Body of pancreas (tissue), 4 donors: ENCODE measurements at regions not wholly inside any gene's neighbourhood (a gene's known extent, or its start where the extent isn't known, plus 50 kb on each side); places are given as distances from the start of the nearest gene placed in this dataset.
A peak's percentile ranks its signal among the peaks of the same experiment; 100 is the strongest.

ENCODE experiments used
- ATAC-seq: fragments of 150-250 bp; one replicate; pipeline ENCODE4 v1.9.1; 2016
- DNase-seq, 4 donors: peaks; one replicate each; pipeline ENCODE4 v3.0.0-alpha.2; 2019
- H3K27ac ChIP-seq, 4 donors: fragments of 200-600 bp; sonication (generic); 1 replicate in 3 of 4; 2 replicates in 1 of 4; pipeline versions ENCODE4 v1.5.1 to v1.6.1; 2016 to 2019; ENCODE audit warnings: mild to moderate bottlenecking in 1 of 4, mixed read lengths in 1 of 4, moderate library complexity in 1 of 4
- H3K27me3 ChIP-seq, 2 donors: fragments of 200-600 bp; sonication (generic); one replicate each; pipeline ENCODE4 v1.6.0; 2016; ENCODE audit warnings: mild to moderate bottlenecking in 1 of 2
- H3K36me3 ChIP-seq, 2 donors: fragments of 200-600 bp; sonication (generic); replicated peaks in 1 of 2; 2 replicates each; pipeline ENCODE4 v1.5.1; 2016; ENCODE audit warnings: low read depth in 2 of 2; ENCODE audit not compliant: insufficient read depth in 1 of 2
- H3K4me1 ChIP-seq: fragments of 200-600 bp; sonication (generic); one replicate; pipeline ENCODE4 v1.6.0; 2016
- H3K4me3 ChIP-seq, 2 donors: fragments of 200-600 bp; sonication (generic); 1 replicate in 1 of 2; 2 replicates in 1 of 2; pipeline ENCODE4 v1.5.1; 2016 to 2019
- H3K9me3 ChIP-seq, 3 donors: fragments of 200-600 bp; sonication (generic); 1 replicate in 2 of 3; 2 replicates in 1 of 3; pipeline ENCODE4 v1.5.1; 2016
- POLR2A ChIP-seq, 3 donors: fragments of 450-650 bp; IDR thresholded peaks; one replicate each; pipeline ENCODE4 v1.6.1; 2016; ENCODE audit warnings: antibody characterized with exemption in 3 of 3, mild to moderate bottlenecking in 2 of 3
- WGBS, 2 donors: methylation state at CpG; one replicate each; pipeline ENCODE4 v1.1.5; 2017; 5-methylcytosine and 5-hydroxymethylcytosine counted together
- intact Hi-C: fragments of 100-400 bp; cut with DNase I; formaldehyde crosslinking; loops from one replicate; pipeline ENCODE4 v1.15.1; 2023
- TF ChIP-seq, protein P1 (sequence below), 7 experiments: fragments of 450-650 bp in 4 of 7; fragments of 200-600 bp in 3 of 7; sonication (generic) in 3 of 7; IDR thresholded peaks; one replicate each; pipeline ENCODE4 v1.5.1; 2016 to 2019; ENCODE audit warnings: antibody characterized with exemption in 7 of 7

DNA sequence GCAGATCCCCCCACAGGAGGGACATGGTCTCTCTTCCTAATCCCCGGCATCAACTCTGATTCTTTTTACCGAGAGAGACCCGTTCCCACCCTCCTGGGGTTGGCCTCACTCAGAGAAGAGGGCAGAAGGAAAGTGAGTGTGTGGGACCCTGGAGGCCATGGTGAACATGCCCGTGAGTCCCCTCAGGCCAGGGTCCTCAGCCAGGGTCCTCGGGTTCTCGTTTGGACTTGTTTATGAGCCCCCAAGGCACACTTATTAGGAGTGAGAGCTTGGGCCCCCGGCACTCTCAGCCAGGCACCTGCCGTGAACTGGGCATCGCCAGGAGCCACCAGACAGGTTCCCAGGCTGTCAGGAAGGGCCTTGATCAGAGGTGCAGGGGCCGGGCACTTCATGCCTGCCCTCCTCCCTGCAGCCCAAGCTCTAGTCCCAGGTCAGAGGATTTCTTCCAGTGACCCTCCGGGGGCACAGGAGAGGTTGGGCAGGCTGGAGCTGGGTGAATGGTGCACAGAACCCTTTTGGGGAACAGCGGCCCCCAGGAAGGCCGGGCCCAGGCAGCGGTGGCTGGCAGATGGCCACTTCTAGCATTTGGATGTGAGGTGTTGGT, 122.6 kb downstream of the CRYAA start:
- H3K36me3 ChIP-seq: no peaks in the 10 kb centered on the region
- TF ChIP-seq, protein P1, sequence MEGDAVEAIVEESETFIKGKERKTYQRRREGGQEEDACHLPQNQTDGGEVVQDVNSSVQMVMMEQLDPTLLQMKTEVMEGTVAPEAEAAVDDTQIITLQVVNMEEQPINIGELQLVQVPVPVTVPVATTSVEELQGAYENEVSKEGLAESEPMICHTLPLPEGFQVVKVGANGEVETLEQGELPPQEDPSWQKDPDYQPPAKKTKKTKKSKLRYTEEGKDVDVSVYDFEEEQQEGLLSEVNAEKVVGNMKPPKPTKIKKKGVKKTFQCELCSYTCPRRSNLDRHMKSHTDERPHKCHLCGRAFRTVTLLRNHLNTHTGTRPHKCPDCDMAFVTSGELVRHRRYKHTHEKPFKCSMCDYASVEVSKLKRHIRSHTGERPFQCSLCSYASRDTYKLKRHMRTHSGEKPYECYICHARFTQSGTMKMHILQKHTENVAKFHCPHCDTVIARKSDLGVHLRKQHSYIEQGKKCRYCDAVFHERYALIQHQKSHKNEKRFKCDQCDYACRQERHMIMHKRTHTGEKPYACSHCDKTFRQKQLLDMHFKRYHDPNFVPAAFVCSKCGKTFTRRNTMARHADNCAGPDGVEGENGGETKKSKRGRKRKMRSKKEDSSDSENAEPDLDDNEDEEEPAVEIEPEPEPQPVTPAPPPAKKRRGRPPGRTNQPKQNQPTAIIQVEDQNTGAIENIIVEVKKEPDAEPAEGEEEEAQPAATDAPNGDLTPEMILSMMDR (IDR thresholded peaks at IDR 0.05): no peak
- TF ChIP-seq POLR2A (IDR thresholded peaks at IDR 0.05): no peak
- no peak overlapping the region for H3K27ac ChIP-seq
- no peaks in the 10 kb centered on the region for H3K27me3 ChIP-seq
- H3K9me3 ChIP-seq: peaks cover 0 to 7% (median 0%) of the 10 kb centered on the region in 3 donors
- DNase-seq (no peak), ATAC-seq (no peak)
- no peak overlapping the region for H3K4me3 ChIP-seq
- intact Hi-C loops: no loop called here
- 68 to 80% methylated on average over 13 of the region's 14 CpGs for WGBS, 2 donors
- H3K4me1 ChIP-seq: peaks cover 15% of the 10 kb centered on the region

DNA sequence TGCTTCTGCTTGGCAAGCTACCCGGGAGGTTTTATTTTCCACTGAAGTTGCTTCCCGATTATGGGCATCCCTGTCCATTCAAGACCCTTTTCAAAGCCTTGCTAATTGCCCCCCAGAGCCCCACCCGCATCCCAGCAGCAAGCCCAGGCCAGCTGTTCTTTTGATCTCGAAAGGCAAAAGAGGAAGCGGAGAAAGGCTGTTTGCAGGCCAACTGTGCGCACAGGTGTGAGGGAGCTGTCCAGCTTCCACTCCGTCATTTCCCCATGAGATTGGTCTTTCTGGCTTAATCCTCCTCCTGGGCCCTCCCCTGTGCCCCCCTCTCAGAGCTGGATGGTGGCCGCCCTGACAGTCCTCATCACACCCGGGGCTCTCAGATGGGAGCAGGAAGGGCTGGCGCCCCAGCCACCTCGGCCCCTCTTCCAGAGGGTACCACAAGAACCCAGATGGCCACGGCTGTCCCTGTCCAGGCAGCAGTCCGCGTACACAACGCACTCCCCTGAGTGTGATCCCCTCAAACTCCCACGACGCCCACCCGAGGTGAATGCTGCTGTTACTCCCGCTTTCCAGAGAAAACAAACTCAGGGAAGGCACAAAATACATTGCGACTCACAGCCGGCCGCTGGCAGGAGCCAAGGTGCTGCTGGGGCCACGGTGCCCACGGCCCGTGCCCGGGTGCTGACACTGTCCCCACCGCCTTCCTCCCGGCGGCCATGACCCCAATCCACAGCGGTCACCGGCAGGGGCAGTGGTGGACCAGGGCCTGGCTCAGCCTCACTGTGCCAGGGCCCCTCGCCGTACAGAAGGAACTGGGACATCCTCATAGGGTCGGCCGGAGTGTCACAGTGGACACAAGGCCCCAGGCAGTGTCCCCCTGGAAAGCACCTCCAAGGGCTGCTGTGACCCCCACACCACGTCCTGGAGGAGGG, 121.9 kb downstream of the CRYAA start:
- Histone ChIP-seq H3K36me3 (no peaks in the 10 kb centered on the region), H3K27ac (no peak overlapping the region), H3K9me3 (peaks cover 0 to 4% (median 0%) of the 10 kb centered on the region in 3 donors), H3K4me1 (peaks cover 15% of the 10 kb centered on the region), H3K27me3 (no peaks in the 10 kb centered on the region), H3K4me3 (no peak overlapping the region)
- WGBS, 2 donors: 78 to 86% methylated on average over 17 to 32 of the region's 36 CpGs
- ATAC-seq (no peak), DNase-seq (no peak)
- TF ChIP-seq, protein P1 (IDR thresholded peaks at IDR 0.05): no peak
- TF ChIP-seq POLR2A (IDR thresholded peaks at IDR 0.05): no peak
- intact Hi-C loops: no loop called here

DNA sequence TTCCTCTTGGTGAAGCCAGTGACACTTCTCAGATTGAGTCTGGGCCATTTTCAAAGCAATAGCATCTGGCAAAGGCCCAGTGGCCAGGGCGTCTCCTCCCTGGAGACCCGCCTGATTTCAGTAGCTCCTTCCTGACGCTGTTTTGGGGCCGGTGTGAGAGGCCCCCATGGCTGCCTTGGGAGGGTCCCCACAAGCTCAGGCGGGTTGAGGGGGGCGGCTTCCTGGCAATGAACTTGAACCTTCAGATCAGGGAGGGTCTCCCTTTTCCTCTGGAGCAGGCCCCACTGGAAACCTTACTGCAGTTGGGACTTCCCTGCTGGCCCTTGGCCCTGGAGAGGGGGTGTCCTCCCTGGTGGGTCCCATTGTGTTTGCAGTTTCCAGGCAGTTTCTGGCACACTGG, 121.2 kb downstream of the CRYAA start:
- DNase-seq (no peak), ATAC-seq (no peak)
- H3K27ac ChIP-seq: no peak overlapping the region
- H3K27me3 ChIP-seq: no peaks in the 10 kb centered on the region
- peaks cover 15% of the 10 kb centered on the region for H3K4me1 ChIP-seq
- no peak overlapping the region for H3K4me3 ChIP-seq
- TF ChIP-seq, protein P1 (IDR thresholded peaks at IDR 0.05): no peak
- TF ChIP-seq POLR2A (IDR thresholded peaks at IDR 0.05): no peak
- intact Hi-C loops: no loop called here
- 86 to 94% methylated on average over 3 to 6 of the region's 6 CpGs for WGBS, 2 donors
- no peaks in the 10 kb centered on the region for H3K9me3 ChIP-seq
- no peaks in the 10 kb centered on the region for H3K36me3 ChIP-seq

DNA sequence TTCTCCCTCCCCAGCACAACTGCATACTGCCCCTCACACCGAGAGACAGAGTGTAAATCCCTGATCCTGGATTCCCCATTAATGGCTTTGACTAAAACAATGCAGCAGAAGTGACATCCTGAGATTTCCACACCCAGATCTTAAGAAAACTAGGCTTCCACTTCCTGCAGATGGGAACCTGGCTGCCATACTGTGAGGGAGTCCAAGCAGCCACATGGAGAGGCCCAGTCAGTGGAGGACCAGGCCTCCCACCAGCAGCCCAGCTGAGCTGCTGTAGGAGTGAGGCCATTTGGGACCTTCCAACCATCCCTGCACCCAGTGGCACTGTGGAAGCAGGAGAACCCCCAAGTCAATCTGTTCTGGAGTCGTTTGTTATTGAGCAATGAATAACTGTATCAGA, 120.6 kb downstream of the CRYAA start:
- Histone ChIP-seq H3K4me3 (no peak overlapping the region), H3K36me3 (no peaks in the 10 kb centered on the region), H3K9me3 (no peaks in the 10 kb centered on the region), H3K27me3 (no peaks in the 10 kb centered on the region), H3K27ac (peak overlapping the region in 1 of 4 donors; percentile 14), H3K4me1 (peaks cover 15% of the 10 kb centered on the region)
- TF ChIP-seq, protein P1 (IDR thresholded peaks at IDR 0.05): no peak
- TF ChIP-seq POLR2A (IDR thresholded peaks at IDR 0.05): no peak
- DNase-seq: no peak
- 85 to 100% methylated on average over 2 of the region's 2 CpGs for WGBS, 2 donors
- ATAC-seq: no peak
- intact Hi-C loops: no loop called here
